ENCODE measurements at regions not wholly inside any gene's neighbourhood (a gene's known extent, or its start where the extent isn't known, plus 50 kb on each side); places are given as distances from the start of the nearest gene placed in this dataset.
A peak's percentile ranks its signal among the peaks of the same experiment; 100 is the strongest.

GRCh38 chr12:65546528-65546927, 268.0 kb downstream of the MSRB3 start:
- no peak for DNase-seq (ENCODE audit: low read depth, low spot score)

GRCh38 chr12:65556676-65557437, 267.4 kb upstream of the HMGA2 start:
- DNase-seq (ENCODE audit: low read depth, low spot score): peak; percentile 56

- no peak for DNase-seq (ENCODE audit: low read depth, low spot score)
Observed at GRCh38 chr12:65557438-65558181, 266.7 kb upstream of the HMGA2 start.

GRCh38 chr12:65560286-65560685, 264.0 kb upstream of the HMGA2 start:
- no peak for DNase-seq (ENCODE audit: low read depth, low spot score)

GRCh38 chr12:65561798-65562382, 262.4 kb upstream of the HMGA2 start:
- DNase-seq (ENCODE audit: low read depth, low spot score): no peak

GRCh38 chr12:65565601-65566560, 258.4 kb upstream of the HMGA2 start:
- DNase-seq (ENCODE audit: low read depth, low spot score): no peak

- no peak for DNase-seq (ENCODE audit: low read depth, low spot score)
Observed at GRCh38 chr12:65566751-65567150, 257.5 kb upstream of the HMGA2 start.

GRCh38 chr12:65567820-65568219, 256.5 kb upstream of the HMGA2 start:
- no peak for DNase-seq (ENCODE audit: low read depth, low spot score)

GRCh38 chr12:65568517-65568916, 255.8 kb upstream of the HMGA2 start:
- no peak for DNase-seq (ENCODE audit: low read depth, low spot score)

GRCh38 chr12:65570451-65571130, 253.7 kb upstream of the HMGA2 start:
- no peak for DNase-seq (ENCODE audit: low read depth, low spot score)

GRCh38 chr12:65574867-65575266, 249.4 kb upstream of the HMGA2 start:
- no peak for DNase-seq (ENCODE audit: low read depth, low spot score)

GRCh38 chr12:65584016-65584415, 240.3 kb upstream of the HMGA2 start:
- no peak for DNase-seq (ENCODE audit: low read depth, low spot score)

- no peak for DNase-seq (ENCODE audit: low read depth, low spot score)
Observed at GRCh38 chr12:65585648-65586602, 238.4 kb upstream of the HMGA2 start.

GRCh38 chr12:65586796-65587195, 237.5 kb upstream of the HMGA2 start:
- no peak for DNase-seq (ENCODE audit: low read depth, low spot score)

- DNase-seq (ENCODE audit: low read depth, low spot score): no peak
Observed at GRCh38 chr12:65590318-65590717, 234.0 kb upstream of the HMGA2 start.

- DNase-seq (ENCODE audit: low read depth, low spot score): no peak
Observed at GRCh38 chr12:65592416-65592815, 231.9 kb upstream of the HMGA2 start.

- no peak for DNase-seq (ENCODE audit: low read depth, low spot score)
Observed at GRCh38 chr12:65593239-65593701, 231.0 kb upstream of the HMGA2 start.

- no peak for DNase-seq (ENCODE audit: low read depth, low spot score)
Observed at GRCh38 chr12:65594409-65594808, 229.9 kb upstream of the HMGA2 start.

GRCh38 chr12:65595016-65595560, 229.2 kb upstream of the HMGA2 start:
- DNase-seq (ENCODE audit: low read depth, low spot score): no peak
